AG10803 (cell line): ENCODE measurements at regions not wholly inside any gene's neighbourhood (a gene's known extent, or its start where the extent isn't known, plus 50 kb on each side); places are given as distances from the start of the nearest gene placed in this dataset.

Experiments used
- DNase-seq: peaks from one replicate; pipeline ENCODE4 v3.0.0; 2010; ENCODE audit warnings: low read depth
- H3K4me3 ChIP-seq: 2 replicates; pipeline ENCODE4 v1.5.1; 2011; ENCODE audit warnings: mild to moderate bottlenecking, low read length, control low read depth
- TF ChIP-seq, protein P1 (sequence below): conservative IDR thresholded peaks from 2 replicates; pipeline ENCODE4 v1.5.1; 2011; ENCODE audit warnings: mild to moderate bottlenecking, low read length, control low read depth, inconsistent platforms

DNA sequence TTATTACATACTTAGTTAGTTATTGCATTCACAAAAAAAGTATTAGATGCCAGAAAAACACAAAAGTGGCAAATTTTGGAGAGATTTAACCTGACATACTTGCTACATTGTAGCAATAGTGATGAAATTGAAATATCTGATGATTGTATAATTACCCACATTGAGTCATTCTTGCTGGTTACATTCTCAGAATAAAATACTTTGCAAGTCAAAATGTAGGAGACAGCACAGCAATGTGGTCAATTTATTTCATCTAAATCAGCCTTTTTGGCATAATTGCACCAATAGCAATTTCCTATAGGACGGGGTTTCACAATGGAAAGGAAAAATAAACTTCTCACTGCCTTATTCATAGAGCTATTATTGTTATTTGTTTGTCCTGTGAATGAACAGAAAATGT lies 125.0 kb upstream of the ETV6 start:
- H3K4me3 ChIP-seq = no peak overlapping the region
- TF ChIP-seq, protein P1, sequence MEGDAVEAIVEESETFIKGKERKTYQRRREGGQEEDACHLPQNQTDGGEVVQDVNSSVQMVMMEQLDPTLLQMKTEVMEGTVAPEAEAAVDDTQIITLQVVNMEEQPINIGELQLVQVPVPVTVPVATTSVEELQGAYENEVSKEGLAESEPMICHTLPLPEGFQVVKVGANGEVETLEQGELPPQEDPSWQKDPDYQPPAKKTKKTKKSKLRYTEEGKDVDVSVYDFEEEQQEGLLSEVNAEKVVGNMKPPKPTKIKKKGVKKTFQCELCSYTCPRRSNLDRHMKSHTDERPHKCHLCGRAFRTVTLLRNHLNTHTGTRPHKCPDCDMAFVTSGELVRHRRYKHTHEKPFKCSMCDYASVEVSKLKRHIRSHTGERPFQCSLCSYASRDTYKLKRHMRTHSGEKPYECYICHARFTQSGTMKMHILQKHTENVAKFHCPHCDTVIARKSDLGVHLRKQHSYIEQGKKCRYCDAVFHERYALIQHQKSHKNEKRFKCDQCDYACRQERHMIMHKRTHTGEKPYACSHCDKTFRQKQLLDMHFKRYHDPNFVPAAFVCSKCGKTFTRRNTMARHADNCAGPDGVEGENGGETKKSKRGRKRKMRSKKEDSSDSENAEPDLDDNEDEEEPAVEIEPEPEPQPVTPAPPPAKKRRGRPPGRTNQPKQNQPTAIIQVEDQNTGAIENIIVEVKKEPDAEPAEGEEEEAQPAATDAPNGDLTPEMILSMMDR = no peak
- peak; percentile 51 for DNase-seq

DNA sequence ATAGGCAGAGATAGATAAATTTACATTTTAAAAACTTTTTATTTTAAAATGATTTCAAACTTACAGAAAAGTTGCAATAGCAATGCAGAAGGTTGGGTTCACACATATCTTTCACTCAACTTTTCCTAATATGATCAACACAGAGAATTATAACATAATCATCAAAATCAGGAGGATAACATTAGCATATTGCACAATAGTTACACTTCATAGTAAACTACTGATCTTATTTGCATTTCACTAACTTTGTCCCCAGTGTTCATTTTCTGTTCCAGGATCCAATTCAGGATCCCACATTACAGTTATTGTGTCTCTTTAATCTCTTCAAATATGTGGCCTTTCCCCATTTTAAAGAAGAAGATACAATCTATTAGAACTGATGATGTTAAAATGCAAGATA lies 115.4 kb upstream of the ETV6 start:
- TF ChIP-seq, protein P1 = no peak
- H3K4me3 ChIP-seq = no peak overlapping the region
- no peak for DNase-seq

- TF ChIP-seq, protein P1 = no peak
Measured at GRCh38 chr12:11535127-11535526, 114.3 kb upstream of the ETV6 start.

DNA sequence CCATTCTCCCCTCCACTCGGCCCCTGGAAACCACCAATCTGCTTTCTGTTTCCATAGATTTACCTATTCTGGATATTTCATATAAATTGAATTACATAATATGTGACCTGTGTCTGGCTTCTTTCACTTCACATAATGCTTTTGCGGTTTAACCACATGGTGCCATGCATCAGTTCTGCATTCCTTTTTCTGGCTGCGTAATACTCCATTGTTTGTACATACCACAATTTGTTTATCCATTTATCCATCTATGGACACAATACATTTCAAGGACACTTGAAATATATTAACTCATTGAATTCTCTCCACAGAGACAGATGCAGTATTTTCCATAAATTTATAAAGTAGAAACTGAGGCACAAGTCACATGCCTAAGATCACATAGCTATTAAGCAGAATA lies 110.3 kb upstream of the ETV6 start:
- TF ChIP-seq, protein P1 = no peak
- no peak overlapping the region for H3K4me3 ChIP-seq
- no peak for DNase-seq

More at GRCh38 chr12:11535127-11535526, 114.3 kb upstream of the ETV6 start:
- DNase-seq = no peak
- no peak overlapping the region for H3K4me3 ChIP-seq

- TF ChIP-seq, protein P1 = no peak
- no peak for DNase-seq
Measured at GRCh38 chr12:11540156-11540555, 109.3 kb upstream of the ETV6 start.

GRCh38 chr12:11540615-11541310 lies 108.7 kb upstream of the ETV6 start:
- TF ChIP-seq, protein P1 = no peak
- DNase-seq = no peak

More at GRCh38 chr12:11540156-11540555, 109.3 kb upstream of the ETV6 start:
- H3K4me3 ChIP-seq = no peak overlapping the region

DNA sequence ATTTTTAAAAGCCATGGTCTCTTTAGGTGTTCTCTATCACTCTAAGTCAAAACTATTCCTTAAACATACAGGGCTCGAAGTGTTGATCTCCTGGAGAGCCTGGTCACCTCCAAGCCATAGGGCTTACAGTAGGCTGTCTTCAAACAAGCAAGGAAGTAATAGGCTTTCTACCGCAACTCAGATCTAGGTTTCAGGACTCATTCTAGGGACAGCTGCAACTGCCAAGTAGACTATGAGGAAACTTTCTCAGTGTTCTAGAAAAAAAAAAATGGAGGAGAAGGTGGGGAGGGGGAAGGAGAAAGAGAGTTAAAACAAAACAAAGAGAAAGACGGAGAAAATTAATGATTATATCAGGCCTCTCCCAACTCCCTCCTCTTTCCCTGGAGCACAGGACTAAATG lies 106.9 kb upstream of the ETV6 start:
- no peak for DNase-seq
- no peak overlapping the region for H3K4me3 ChIP-seq
- TF ChIP-seq, protein P1 = no peak

More at GRCh38 chr12:11540615-11541310, 108.7 kb upstream of the ETV6 start:
- H3K4me3 ChIP-seq = no peak overlapping the region
